ENCODE measurements at regions not wholly inside any gene's neighbourhood (a gene's known extent, or its start where the extent isn't known, plus 50 kb on each side); places are given as distances from the start of the nearest gene placed in this dataset.
A peak's percentile ranks its signal among the peaks of the same experiment; 100 is the strongest.

GRCh38 chr14:31965735-31966598 lies 111.1 kb upstream of the ARHGAP5 start:
- Histone ChIP-seq H3K4me3 (no peak overlapping the region), H3K27me3 (no peaks in the 10 kb centered on the region), H3K4me1 (peaks cover 48% of the 10 kb centered on the region), H3K9me3 (no peaks in the 10 kb centered on the region), H3K36me3 (ENCODE audit: low read depth, missing control alignments) (no peaks in the 10 kb centered on the region), H3K27ac (peak overlapping the region; percentile 7 to 53)
- intact Hi-C loops (cut with DNase I; ENCODE audit: low total_unique reads) = no loop called here
- WGBS, 2 donors = 46 to 56% methylated on average over 9 of the region's 9 CpGs
- TF ChIP-seq, protein P1, sequence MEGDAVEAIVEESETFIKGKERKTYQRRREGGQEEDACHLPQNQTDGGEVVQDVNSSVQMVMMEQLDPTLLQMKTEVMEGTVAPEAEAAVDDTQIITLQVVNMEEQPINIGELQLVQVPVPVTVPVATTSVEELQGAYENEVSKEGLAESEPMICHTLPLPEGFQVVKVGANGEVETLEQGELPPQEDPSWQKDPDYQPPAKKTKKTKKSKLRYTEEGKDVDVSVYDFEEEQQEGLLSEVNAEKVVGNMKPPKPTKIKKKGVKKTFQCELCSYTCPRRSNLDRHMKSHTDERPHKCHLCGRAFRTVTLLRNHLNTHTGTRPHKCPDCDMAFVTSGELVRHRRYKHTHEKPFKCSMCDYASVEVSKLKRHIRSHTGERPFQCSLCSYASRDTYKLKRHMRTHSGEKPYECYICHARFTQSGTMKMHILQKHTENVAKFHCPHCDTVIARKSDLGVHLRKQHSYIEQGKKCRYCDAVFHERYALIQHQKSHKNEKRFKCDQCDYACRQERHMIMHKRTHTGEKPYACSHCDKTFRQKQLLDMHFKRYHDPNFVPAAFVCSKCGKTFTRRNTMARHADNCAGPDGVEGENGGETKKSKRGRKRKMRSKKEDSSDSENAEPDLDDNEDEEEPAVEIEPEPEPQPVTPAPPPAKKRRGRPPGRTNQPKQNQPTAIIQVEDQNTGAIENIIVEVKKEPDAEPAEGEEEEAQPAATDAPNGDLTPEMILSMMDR (IDR thresholded peaks at IDR 0.05) = no peak
- DNase-seq = peak; percentile 70

DNA sequence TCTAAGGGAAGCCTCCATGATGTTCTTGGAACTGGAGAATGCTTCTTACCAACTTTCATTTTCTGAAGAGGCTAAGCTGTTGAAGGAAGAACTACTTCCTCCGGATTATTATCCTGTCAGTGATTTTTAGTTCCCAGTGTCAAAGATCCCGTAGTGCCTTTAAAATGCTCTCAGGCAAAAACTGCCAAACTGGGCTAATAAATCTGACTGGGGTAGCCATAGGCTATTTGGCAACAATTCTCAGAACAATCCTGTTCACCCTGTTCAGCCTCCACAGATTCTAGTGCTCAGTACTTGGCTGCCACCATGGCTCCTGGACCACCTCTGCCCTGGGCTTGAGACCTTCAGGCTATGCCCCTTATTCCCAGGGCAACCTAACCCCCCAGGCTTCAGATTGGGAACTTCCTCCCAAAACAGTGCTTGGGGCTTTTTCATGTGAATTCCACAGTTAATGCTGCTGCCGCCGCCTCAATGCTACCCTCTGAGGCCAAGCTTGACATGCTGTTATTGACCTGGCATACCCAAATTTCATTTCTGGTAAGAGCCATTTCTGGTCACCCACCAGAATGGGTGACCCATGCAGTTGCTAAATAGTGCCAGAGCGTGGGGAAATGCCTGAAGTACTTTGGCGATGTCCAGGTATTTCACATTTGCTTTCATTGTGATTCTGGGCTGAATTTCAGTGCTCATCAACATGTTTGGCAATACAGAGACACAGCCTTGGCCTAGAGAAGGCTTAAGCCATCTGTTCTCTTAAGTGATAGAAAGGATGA lies 110.0 kb upstream of the ARHGAP5 start:
- Histone ChIP-seq H3K27ac (peak overlapping the region; percentile 14 to 53), H3K36me3 (ENCODE audit: low read depth, missing control alignments) (no peaks in the 10 kb centered on the region), H3K27me3 (no peaks in the 10 kb centered on the region), H3K4me1 (peaks cover 48% of the 10 kb centered on the region), H3K4me3 (no peak overlapping the region), H3K9me3 (no peaks in the 10 kb centered on the region)
- TF ChIP-seq POLR2A (IDR thresholded peaks at IDR 0.05) = no peak
- TF ChIP-seq, protein P1 (IDR thresholded peaks at IDR 0.05) = no peak
- WGBS, 2 donors = 61 to 65% methylated on average over 6 of the region's 6 CpGs
- DNase-seq = no peak
- intact Hi-C loops (cut with DNase I; ENCODE audit: low total_unique reads) = no loop called here

DNA sequence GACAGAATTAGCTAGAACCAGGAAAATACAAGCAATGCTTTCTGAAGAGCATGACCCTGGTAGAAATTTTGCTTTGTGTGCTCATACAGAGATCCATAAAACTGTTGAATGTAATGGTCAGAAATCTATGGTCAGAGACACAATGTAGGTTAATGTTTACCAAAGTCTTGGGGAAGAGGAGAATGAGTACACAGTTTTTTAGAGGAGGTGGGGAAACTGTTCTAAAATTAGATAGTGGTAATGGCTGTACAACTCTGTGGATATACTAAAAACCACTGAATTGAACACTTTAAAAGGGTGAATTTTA lies 109.5 kb upstream of the ARHGAP5 start:
- no peaks in the 10 kb centered on the region for H3K9me3 ChIP-seq

GRCh38 chr14:31968107-31968810 lies 108.8 kb upstream of the ARHGAP5 start:
- no peak for DNase-seq
- Histone ChIP-seq H3K27me3 (no peaks in the 10 kb centered on the region), H3K4me1 (peaks cover 48% of the 10 kb centered on the region), H3K27ac (peak overlapping the region in 1 of 2 donors; percentile 53), H3K9me3 (no peaks in the 10 kb centered on the region), H3K36me3 (ENCODE audit: low read depth, missing control alignments) (no peaks in the 10 kb centered on the region), H3K4me3 (no peak overlapping the region)
- 44 to 46% methylated on average over 4 of the region's 4 CpGs for WGBS, 2 donors
- intact Hi-C loops (cut with DNase I; ENCODE audit: low total_unique reads) = no loop called here
- TF ChIP-seq, protein P1 (IDR thresholded peaks at IDR 0.05) = no peak
- TF ChIP-seq POLR2A (IDR thresholded peaks at IDR 0.05) = no peak

More for the DNA sequence above, 109.5 kb upstream of the ARHGAP5 start:
- no peak overlapping the region for H3K4me3 ChIP-seq
- intact Hi-C loops (cut with DNase I; ENCODE audit: low total_unique reads) = no loop called here
- peak overlapping the region in 1 of 2 donors; percentile 53 for H3K27ac ChIP-seq
- H3K4me1 ChIP-seq = peaks cover 48% of the 10 kb centered on the region
- H3K36me3 ChIP-seq (ENCODE audit: low read depth, missing control alignments) = no peaks in the 10 kb centered on the region
- no peak for TF ChIP-seq POLR2A (IDR thresholded peaks at IDR 0.05)
- TF ChIP-seq, protein P1 (IDR thresholded peaks at IDR 0.05) = no peak
- no peaks in the 10 kb centered on the region for H3K27me3 ChIP-seq
- DNase-seq = no peak
